NCI-H128 (cell line): ENCODE measurements at regions not wholly inside any gene's neighbourhood (a gene's known extent, or its start where the extent isn't known, plus 50 kb on each side); places are given as distances from the start of the nearest gene placed in this dataset.

ENCODE experiments used
- DNase-seq: peaks from one replicate; lab custom pipeline; 2025; ENCODE audit not compliant: unreplicated experiment; lab: John Stamatoyannopoulos, UW

DNA sequence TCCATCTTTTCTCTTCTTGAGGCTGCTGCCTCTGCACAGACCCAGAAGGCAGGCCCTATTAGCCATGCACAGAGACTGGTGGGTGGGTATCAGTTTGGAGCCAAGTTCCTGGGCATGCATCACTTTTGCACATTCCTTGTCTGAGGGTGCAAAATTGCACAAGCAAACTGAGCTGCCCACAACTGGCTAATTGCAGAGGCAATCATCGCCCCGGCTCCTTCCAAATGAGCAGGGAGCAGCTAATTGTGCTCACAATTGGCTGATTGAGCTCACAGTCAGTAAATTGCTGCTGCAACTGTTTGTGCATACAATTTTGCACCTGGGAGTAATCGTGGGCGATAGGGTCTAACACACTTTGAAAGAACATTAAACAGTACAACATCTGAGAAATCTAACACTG lies 511.4 kb downstream of the DHX35 start:
- no peak for DNase-seq

DNA sequence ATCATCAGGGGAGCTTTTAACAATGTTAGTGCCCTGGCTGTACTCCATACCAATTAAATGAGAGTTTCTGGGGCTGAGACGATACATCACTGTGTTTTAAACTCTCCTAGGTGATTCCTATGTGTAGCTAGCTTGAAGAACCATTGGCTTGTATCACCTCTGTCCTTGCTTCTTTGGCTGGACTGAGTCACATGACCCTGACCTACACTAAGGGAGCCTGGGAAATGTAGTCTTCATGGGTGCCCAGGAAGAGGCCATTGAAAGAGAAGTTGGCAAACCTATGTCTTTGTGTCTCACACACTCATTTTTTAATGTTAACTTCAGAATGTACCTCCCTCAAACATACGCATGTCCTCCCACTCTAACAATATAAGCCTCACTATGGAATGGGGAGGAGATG lies 506.6 kb downstream of the DHX35 start:
- no peak for DNase-seq

DNA sequence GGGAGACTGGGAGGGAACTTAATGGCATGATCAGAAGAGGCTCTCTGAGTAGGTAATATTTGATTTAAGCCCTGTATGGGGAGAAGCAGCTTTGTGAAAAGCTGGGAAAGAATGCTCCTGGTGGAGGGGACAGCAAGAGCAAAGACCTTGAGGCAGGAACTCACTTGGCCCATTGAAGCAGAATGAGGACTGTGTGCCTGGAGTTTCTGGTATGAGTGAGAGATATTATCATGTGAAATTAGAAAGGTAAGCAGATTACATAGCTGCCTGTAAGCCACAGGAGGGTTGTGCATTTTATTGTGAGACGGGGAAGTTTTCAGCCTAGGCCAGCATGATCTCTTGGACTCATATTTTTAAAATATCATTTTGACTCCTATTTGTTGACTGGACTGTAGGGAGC lies 502.1 kb downstream of the DHX35 start:
- DNase-seq: no peak

DNA sequence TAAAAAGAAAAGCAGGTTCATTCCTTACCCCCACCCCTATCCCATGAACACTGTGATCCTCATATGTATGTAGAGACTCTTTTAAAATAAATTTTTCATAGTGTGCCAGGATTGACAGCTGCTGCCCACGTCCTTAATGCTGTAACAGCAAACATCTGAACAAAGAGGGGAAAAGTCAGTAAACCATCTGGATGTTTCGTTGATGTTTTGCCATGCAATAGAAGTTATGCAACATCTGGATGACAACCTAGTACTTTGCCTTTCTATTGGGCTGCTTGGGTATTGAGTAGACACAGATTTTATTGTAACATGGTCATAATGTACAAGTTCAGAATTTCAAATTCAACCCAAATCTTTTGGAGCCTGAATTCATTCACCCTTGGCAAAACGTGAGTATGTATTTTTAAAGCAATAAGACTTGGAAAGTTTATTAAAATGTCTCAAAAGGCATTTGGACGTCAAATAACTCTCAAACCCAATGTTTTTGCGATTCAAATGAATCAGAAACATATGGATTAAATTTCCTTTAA lies 500.3 kb downstream of the DHX35 start:
- no peak for DNase-seq

GRCh38 chr20:39458452-39458851 lies 496.3 kb downstream of the DHX35 start:
- DNase-seq: no peak

- no peak for DNase-seq
Measured at GRCh38 chr20:39453890-39454289, 491.7 kb downstream of the DHX35 start.

- DNase-seq: no peak
Measured at GRCh38 chr20:39452583-39453340, 490.6 kb downstream of the DHX35 start.

DNA sequence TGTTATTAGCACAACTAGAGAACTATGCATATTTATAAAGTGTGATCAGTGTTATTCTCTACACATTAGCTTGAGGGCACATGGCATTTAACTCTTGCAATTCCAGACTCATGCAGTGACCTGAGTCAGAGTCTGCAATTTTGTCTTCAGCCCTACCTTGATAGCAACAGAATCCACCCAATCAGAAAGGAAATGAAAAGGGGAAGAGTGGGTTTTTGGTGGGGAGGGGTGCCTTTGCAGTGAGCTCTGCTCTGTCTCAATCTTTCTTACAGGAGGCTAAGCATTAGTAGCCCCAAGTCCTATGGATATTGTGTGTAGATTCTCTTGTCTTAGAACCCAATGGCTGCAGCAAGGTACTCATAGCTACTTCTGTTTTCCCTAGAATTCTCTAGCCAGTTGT lies 489.2 kb downstream of the DHX35 start:
- DNase-seq: no peak

- DNase-seq: no peak
Measured at GRCh38 chr20:39446397-39446796, 484.3 kb downstream of the DHX35 start.

DNA sequence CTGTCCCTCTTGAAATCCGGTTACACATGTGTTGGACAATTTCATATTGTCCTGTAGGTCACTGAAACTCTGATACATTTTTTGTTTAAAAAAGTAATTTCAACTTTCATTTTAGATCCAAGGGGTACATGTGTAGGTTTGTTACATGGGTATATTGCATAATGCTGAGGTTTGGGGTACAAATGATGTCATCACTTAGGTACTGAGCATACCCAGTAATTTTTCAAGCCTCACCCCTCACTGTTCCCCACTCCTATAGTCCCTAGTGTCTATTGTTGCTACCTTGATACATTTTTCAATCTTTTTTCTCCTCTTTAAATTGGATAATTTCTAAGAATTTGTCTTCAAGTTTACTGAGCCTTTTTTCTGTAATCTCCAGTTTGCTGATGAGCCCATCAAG lies 483.0 kb downstream of the DHX35 start:
- no peak for DNase-seq

DNA sequence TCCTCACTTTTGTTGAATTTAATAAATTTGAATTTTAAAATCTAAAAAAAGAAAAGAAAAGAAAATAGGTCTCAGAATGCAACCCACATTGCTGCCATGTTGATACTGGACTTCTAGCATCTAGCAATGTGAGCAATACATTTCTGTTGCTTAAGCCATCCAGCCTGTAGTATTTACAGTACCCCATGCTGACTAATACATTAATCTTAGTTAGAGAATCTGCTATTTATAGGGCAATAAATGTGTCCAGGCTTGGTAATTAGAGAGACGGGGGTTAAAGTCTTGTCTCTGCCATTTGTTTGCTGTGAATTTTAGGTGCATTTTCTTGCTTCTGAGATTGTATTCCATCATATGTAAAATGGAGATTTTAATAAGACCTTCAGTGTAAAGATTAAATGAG lies 471.3 kb downstream of the DHX35 start:
- DNase-seq: no peak

- DNase-seq: no peak
Measured at GRCh38 chr20:39431091-39431880, 469.1 kb downstream of the DHX35 start.

- no peak for DNase-seq
Measured at GRCh38 chr20:39429726-39430125, 467.6 kb downstream of the DHX35 start.

DNA sequence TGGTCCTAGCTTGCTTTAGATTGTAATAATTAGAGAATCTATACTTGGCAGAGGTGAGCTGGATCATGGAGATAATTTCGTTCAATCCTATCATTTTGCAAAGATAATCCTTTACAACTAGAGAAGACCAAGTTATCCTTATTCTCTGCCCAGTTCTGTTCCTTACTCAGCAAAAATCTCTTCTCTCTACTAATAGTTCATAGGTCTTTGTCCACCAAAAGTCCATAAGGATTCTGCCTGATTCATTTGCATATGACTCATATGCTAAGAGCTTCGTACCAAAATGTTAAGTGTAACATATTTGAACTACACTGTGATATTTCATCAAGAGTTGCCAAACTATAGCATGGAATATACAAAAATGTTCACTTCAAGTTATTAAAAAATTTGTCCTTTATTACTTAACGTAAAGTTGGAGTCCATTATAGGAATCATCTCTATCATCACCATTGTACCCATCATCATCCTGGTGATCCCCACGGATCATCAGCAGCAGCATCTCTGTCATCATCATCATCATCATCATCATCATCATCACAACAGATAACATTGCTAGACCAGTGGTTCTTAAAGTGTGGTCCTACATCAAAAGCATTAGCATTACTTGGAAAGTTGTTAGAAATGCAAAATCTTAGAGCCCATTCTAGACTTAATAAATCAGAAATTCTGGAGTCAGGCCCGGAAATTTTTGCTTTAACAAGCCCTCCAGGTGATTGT lies 463.0 kb downstream of the DHX35 start:
- DNase-seq: no peak

DNA sequence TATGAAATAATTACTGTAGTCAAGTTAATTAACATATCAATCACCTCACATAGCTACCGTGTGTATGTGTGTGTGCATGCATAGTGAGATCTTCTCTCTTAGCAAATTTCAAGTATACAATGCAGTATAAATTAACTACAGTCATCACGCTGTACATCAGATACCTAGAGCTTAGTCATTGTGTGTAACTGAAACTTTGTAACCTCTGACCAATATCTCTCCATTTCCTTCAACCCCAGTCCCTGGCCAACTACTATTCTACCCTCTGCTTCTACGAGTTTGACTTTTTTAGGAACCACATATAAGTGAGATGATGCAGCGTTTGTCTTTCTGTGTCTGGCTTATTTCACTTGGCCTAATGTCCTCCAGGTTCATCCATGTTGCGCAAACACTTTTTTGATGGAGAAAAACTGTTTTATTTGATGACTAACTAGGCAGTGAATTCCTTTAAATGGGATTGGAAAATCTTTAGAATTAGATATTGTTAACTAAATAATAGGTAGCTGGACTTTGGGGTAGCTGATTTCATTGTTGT lies 459.5 kb downstream of the DHX35 start:
- DNase-seq: no peak

DNA sequence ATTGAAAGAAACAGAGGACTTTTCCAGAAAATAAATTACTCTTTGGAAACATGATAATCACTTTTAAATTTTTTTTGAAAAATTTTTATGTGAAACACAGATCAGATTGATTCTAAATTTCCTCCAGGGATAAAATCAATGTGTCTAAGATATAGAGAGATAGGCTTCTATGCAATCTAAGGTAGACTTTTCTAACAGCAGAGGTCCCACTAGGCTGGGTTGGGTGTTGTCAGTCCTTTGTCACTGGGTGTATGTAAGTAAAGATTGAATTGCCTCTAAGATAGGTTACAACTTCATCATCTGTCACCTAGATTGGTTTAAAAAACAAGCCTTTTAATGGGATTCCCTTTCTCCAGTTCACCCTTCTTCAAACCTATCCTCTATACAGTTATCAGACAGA lies 449.9 kb downstream of the DHX35 start:
- DNase-seq: no peak

DNA sequence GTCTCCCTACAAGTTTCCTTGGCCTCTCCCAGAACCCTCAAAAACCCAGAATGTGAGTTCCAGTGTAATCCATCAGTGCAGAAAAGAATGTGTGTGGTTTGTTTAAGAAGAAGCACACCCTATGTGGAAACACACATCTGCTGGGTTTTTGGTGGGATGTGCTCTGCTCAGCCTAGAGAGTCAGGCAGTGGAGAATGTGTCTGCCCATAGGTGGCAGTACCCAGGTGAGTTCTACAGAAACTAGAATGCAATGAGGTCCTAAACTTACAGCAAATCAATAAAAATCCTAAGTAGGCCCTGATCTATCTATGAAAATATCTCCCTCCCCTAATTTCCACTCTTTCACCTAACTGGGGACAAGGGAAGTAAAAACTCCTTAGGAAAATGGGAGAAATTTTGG lies 437.3 kb downstream of the DHX35 start:
- no peak for DNase-seq

DNA sequence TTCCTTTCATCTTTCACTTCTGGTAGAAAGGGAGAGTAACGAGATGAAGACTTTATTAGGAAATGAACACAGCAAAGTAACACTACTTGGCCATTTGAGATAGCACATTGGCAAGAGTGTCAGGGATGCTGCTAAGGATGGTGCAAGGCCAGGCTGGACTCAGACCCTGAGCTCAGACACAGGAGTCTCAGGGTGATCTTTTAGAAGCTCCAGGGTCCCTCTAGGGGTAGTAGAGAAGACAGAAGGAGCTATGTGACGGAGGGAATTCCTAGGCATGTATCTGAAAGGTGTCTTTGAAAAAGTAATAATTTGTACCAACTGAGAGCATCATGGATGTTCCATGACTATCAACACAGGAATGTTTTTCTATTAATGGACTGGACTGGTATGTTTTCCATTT lies 436.5 kb downstream of the DHX35 start:
- DNase-seq: no peak

GRCh38 chr20:39397646-39398045 lies 435.5 kb downstream of the DHX35 start:
- DNase-seq: no peak

DNA sequence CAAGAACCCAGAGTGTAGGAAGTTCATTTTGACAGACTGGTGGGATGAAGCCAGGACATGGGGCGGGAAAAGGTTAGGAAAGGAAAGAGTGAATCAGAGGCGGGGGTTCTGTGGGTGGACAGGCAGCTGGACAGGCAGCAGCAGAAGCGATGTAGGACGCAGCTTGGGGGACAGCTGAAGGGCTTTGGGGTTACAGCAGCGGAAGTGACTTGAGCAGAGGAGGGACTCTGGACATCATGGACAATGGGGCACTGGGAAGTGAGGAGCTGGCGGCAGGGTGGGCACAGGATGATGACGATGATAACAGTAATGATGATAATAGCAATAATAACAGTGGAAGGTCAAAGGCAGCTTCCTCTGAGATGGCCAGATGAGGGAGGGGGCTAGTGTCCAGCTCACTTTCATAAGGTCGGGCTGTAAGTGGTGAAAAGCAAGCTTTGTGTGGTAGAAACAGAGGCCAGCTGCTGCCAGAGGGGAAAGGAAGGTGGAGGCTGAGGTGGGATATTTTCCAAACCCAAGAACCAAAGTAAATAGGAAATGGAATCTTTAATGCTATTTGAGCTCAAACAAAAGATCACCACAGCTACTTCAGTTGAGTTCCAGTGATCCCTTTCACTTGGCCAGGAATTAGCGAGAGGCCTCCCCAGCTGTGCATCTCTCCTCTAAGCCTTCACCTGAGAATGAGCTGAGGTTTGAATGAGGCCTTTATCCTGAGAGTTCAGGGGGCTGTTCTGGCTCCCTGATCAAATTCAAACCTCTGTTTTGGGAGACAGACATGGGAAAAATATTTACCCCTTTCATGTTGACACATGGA lies 433.5 kb downstream of the DHX35 start:
- DNase-seq: no peak

DNA sequence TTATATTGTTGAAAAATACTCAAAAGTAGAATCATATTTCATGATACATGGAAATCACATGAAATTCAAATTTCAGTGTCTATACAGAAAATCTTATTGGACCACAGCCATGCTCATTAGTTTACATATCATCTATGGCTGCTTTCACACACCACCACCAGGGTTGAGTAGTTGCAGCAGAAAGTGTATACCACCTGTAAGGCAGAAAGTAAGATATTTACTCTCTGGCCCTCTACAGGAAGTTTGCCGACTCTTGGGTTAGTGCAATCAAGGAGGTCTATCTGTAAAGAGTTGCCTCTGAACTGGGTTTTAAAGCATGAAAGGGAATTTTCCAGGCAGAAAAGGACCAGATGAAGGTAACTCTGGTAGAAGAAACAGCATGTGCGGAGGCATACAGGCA lies 432.3 kb downstream of the DHX35 start:
- DNase-seq: no peak
